ENCODE measurements at regions not wholly inside any gene's neighbourhood (a gene's known extent, or its start where the extent isn't known, plus 50 kb on each side); places are given as distances from the start of the nearest gene placed in this dataset.

- DNase-seq (ENCODE audit: low spot score): no peak
Measured at GRCh38 chr10:57786850-57787750, 480.6 kb downstream of the IPMK start.

GRCh38 chr10:57786331-57786730 lies 481.4 kb downstream of the IPMK start:
- no peak for DNase-seq (ENCODE audit: low spot score)

GRCh38 chr10:57785546-57785945 lies 482.1 kb downstream of the IPMK start:
- DNase-seq (ENCODE audit: low spot score): no peak

GRCh38 chr10:57785068-57785467 lies 482.6 kb downstream of the IPMK start:
- DNase-seq (ENCODE audit: low spot score): no peak

- DNase-seq (ENCODE audit: low spot score): no peak
Measured at GRCh38 chr10:57776688-57777432, 490.8 kb downstream of the IPMK start.

GRCh38 chr10:57775250-57775649 lies 492.4 kb downstream of the IPMK start:
- no peak for DNase-seq (ENCODE audit: low spot score)

- DNase-seq (ENCODE audit: low spot score): no peak
Measured at GRCh38 chr10:57769298-57769697, 498.4 kb downstream of the IPMK start.

- DNase-seq (ENCODE audit: low spot score): no peak
Measured at GRCh38 chr10:57759777-57760176, 507.9 kb downstream of the IPMK start.

GRCh38 chr10:57754803-57755202 lies 512.9 kb downstream of the IPMK start:
- no peak for DNase-seq (ENCODE audit: low spot score)

- DNase-seq (ENCODE audit: low spot score): no peak
Measured at GRCh38 chr10:57743711-57744110, 524.0 kb downstream of the IPMK start.

GRCh38 chr10:57741751-57742150 lies 525.9 kb downstream of the IPMK start:
- DNase-seq (ENCODE audit: low spot score): no peak

GRCh38 chr10:57723305-57723704 lies 544.4 kb downstream of the IPMK start:
- no peak for DNase-seq (ENCODE audit: low spot score)

GRCh38 chr10:57716884-57717283 lies 550.8 kb downstream of the IPMK start:
- no peak for DNase-seq (ENCODE audit: low spot score)

- DNase-seq (ENCODE audit: low spot score): no peak
Measured at GRCh38 chr10:57715233-57715632, 552.5 kb downstream of the IPMK start.

- no peak for DNase-seq (ENCODE audit: low spot score)
Measured at GRCh38 chr10:57707300-57707658, 560.4 kb downstream of the IPMK start.

GRCh38 chr10:57706576-57707299 lies 561.0 kb downstream of the IPMK start:
- DNase-seq (ENCODE audit: low spot score): no peak

GRCh38 chr10:57706016-57706415 lies 561.7 kb downstream of the IPMK start:
- no peak for DNase-seq (ENCODE audit: low spot score)

GRCh38 chr10:57699944-57700343 lies 567.8 kb downstream of the IPMK start:
- DNase-seq (ENCODE audit: low spot score): no peak

GRCh38 chr10:57696641-57697040 lies 571.1 kb downstream of the IPMK start:
- DNase-seq (ENCODE audit: low spot score): no peak

- no peak for DNase-seq (ENCODE audit: low spot score)
Measured at GRCh38 chr10:57694956-57695608, 572.6 kb downstream of the IPMK start.

- DNase-seq (ENCODE audit: low spot score): no peak
Measured at GRCh38 chr10:57692255-57692980, 575.3 kb downstream of the IPMK start.

Measured in globus pallidus (tissue), 1 donor.